Keratinocyte (primary cell): ENCODE measurements at regions not wholly inside any gene's neighbourhood (a gene's known extent, or its start where the extent isn't known, plus 50 kb on each side); places are given as distances from the start of the nearest gene placed in this dataset.

Experiments
- DNase-seq: peaks from one replicate; pipeline ENCODE4 v3.0.0-alpha.2; 2011; ENCODE audit warnings: low read depth, missing footprints, low spot score
- FAIRE-seq: peaks from 2 replicates; lab custom pipeline; 2011; peaks lifted over from hg19 to GRCh38; lab: Jason Lieb, UNC
- H2AFZ ChIP-seq: 2 replicates; pipeline ENCODE4 v1.6.0; 2012; ENCODE audit warnings: low read length, control low read depth, inconsistent platforms; ENCODE audit not compliant: control insufficient read depth
- H3K27ac ChIP-seq: 2 replicates; pipeline ENCODE4 v1.5.1; 2011; ENCODE audit warnings: low read length; ENCODE audit not compliant: control insufficient read depth, insufficient read depth
- H3K27me3 ChIP-seq: 3 replicates; pipeline ENCODE4 v1.6.0; 2011; ENCODE audit warnings: low read length; ENCODE audit not compliant: control insufficient read depth, insufficient read depth; ENCODE audit errors: extremely low read depth
- H3K36me3 ChIP-seq, 2 experiments: 2 replicates in 1 of 2; 3 replicates in 1 of 2; pipeline ENCODE4 v1.5.1; 2011; ENCODE audit warnings: low read length in 2 of 2, mild to moderate bottlenecking in 1 of 2; ENCODE audit not compliant: control insufficient read depth in 2 of 2, insufficient read depth in 2 of 2; ENCODE audit errors: extremely low read depth in 1 of 2
- H3K4me1 ChIP-seq: 3 replicates; pipeline ENCODE4 v1.5.1; 2011; ENCODE audit warnings: low read length; ENCODE audit not compliant: control insufficient read depth, insufficient read depth; ENCODE audit errors: extremely low read depth
- H3K4me2 ChIP-seq: 3 replicates; pipeline ENCODE4 v1.6.0; 2011; ENCODE audit warnings: low read depth, low read length; ENCODE audit not compliant: control insufficient read depth, insufficient read depth; ENCODE audit errors: extremely low read depth
- H3K4me3 ChIP-seq, 3 experiments: fragments of 200-600 bp in 1 of 3; sonication (generic) in 1 of 3; 2 replicates in 2 of 3; 3 replicates in 1 of 3; pipeline ENCODE4 v1.5.1; 2011 to 2016; ENCODE audit warnings: low read length in 3 of 3, mild to moderate bottlenecking in 3 of 3, control low read depth in 2 of 3, inconsistent platforms in 1 of 3, low read depth in 1 of 3, mixed read lengths in 1 of 3, mixed run types in 1 of 3, moderate library complexity in 1 of 3; ENCODE audit not compliant: control insufficient read depth in 2 of 3, insufficient read depth in 2 of 3; ENCODE audit errors: extremely low read depth in 1 of 3
- H3K79me2 ChIP-seq: 2 replicates; pipeline ENCODE4 v1.6.0; 2012; ENCODE audit warnings: low read length; ENCODE audit not compliant: control insufficient read depth, insufficient read depth
- H3K9ac ChIP-seq: 3 replicates; pipeline ENCODE4 v1.6.0; 2011; ENCODE audit warnings: low read length; ENCODE audit not compliant: control insufficient read depth, insufficient read depth; ENCODE audit errors: extremely low read depth
- H3K9me1 ChIP-seq: 3 replicates; pipeline ENCODE4 v1.6.0; 2011; ENCODE audit warnings: low read length; ENCODE audit not compliant: control insufficient read depth, insufficient read depth; ENCODE audit errors: extremely low read depth
- H3K9me3 ChIP-seq: 2 replicates; pipeline ENCODE4 v1.5.1; 2012; ENCODE audit warnings: low read depth, low read length; ENCODE audit not compliant: control insufficient read depth
- H4K20me1 ChIP-seq: 3 replicates; pipeline ENCODE4 v1.6.0; 2011; ENCODE audit warnings: low read length; ENCODE audit not compliant: control insufficient read depth, insufficient read depth; ENCODE audit errors: extremely low read depth
- EZH2 ChIP-seq: IDR thresholded peaks from one replicate; pipeline ENCODE4 v1.6.1; 2012; ENCODE audit warnings: inconsistent platforms, mild to moderate bottlenecking, low read length, moderate library complexity
- dilution Hi-C: fragments of 300-500 bp; cut with MboI; formaldehyde crosslinking; loops from one replicate; pipeline ENCODE4 v1.7.0; 2020; ENCODE audit warnings: low sequenced_read_pairs; ENCODE audit not compliant: extremely low pct_ligation_motif_present
- TF ChIP-seq, protein P1 (sequence below), 3 experiments: IDR thresholded peaks in 1 of 3; conservative IDR thresholded peaks in 1 of 3; optimal IDR thresholded peaks in 1 of 3; 2 replicates in 2 of 3; 3 replicates in 1 of 3; pipeline versions ENCODE3 to v1.5.1; 2011; ENCODE audit warnings: low read length in 3 of 3, mild to moderate bottlenecking in 3 of 3, moderate library complexity in 2 of 3, control low read depth in 1 of 3, inconsistent platforms in 1 of 3; ENCODE audit not compliant: insufficient read depth in 2 of 3; ENCODE audit errors: extremely low read depth in 1 of 3

DNA sequence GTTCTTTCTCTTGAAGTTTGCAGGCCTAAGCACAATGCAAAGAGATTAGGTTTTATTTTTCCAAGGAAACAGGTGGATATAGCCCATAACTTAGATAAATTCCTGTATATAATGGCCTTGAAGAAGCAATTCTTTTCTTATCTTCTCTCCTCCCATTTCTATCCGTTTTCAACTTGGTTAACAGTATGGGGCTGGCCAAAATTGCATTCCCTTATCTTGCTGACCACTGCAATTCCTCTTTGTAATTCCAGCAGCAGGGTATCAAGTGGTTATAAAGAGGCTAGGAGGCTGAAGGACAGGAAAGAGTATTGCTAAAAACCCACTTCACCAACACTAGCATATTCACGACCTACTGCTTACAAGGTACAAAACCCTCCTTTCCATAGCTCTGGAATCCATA, 643.5 kb upstream of the ID4 start:
- H3K9me1 ChIP-seq, result no peaks in the 10 kb centered on the region
- no peaks in the 10 kb centered on the region for H3K36me3 ChIP-seq
- no peak for FAIRE-seq
- no peaks in the 10 kb centered on the region for H3K9me3 ChIP-seq
- no peak overlapping the region for H3K9ac ChIP-seq
- no peaks in the 10 kb centered on the region for H3K79me2 ChIP-seq
- no peaks in the 10 kb centered on the region for H4K20me1 ChIP-seq
- no peak for TF ChIP-seq EZH2
- TF ChIP-seq, protein P1, sequence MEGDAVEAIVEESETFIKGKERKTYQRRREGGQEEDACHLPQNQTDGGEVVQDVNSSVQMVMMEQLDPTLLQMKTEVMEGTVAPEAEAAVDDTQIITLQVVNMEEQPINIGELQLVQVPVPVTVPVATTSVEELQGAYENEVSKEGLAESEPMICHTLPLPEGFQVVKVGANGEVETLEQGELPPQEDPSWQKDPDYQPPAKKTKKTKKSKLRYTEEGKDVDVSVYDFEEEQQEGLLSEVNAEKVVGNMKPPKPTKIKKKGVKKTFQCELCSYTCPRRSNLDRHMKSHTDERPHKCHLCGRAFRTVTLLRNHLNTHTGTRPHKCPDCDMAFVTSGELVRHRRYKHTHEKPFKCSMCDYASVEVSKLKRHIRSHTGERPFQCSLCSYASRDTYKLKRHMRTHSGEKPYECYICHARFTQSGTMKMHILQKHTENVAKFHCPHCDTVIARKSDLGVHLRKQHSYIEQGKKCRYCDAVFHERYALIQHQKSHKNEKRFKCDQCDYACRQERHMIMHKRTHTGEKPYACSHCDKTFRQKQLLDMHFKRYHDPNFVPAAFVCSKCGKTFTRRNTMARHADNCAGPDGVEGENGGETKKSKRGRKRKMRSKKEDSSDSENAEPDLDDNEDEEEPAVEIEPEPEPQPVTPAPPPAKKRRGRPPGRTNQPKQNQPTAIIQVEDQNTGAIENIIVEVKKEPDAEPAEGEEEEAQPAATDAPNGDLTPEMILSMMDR (optimal IDR thresholded peaks at IDR 0.05 in 1 of 3, IDR thresholded peaks at IDR 0.05 in 1 of 3, conservative IDR thresholded peaks at IDR 0.05 in 1 of 3; ENCODE audit: extremely low read depth in 1 of 3, insufficient read depth in 2 of 3, low read length in 3 of 3), result no peak
- H3K27ac ChIP-seq, result no peak overlapping the region
- H3K4me1 ChIP-seq, result no peaks in the 10 kb centered on the region
- no peak overlapping the region for H2AFZ ChIP-seq
- H3K27me3 ChIP-seq, result no peaks in the 10 kb centered on the region
- H3K4me3 ChIP-seq, result no peak overlapping the region
- no peak for DNase-seq
- dilution Hi-C loops, result no loop called here
- H3K4me2 ChIP-seq, result no peak overlapping the region

DNA sequence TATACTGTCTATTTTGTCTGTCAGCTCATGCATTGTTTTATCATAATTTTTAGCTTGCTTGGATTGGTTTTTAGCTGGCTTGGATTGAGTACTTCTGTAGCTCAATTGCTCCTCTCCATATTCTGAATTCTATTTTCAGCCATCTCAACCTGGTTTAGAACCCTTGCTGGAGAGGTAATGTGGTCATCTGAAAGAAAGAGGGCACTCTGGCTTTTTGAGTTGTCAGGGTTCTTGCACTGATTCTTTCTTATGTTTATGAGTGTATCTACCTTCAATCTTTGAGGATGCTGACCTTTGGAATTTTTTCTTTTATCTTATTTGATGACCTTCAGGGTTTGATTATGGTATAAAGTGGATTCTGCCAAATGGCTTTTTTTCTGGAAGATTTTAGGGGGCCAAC, 632.7 kb upstream of the ID4 start:
- DNase-seq (no peak), FAIRE-seq (no peak)
- Histone ChIP-seq H3K27ac (no peak overlapping the region), H3K36me3 (no peaks in the 10 kb centered on the region), H3K4me3 (no peak overlapping the region), H4K20me1 (no peaks in the 10 kb centered on the region), H3K4me2 (no peak overlapping the region), H3K4me1 (no peaks in the 10 kb centered on the region), H3K9ac (no peak overlapping the region), H3K9me1 (no peaks in the 10 kb centered on the region), H2AFZ (no peak overlapping the region), H3K9me3 (no peaks in the 10 kb centered on the region), H3K27me3 (no peaks in the 10 kb centered on the region), H3K79me2 (no peaks in the 10 kb centered on the region)
- no peak for TF ChIP-seq EZH2
- TF ChIP-seq, protein P1 (optimal IDR thresholded peaks at IDR 0.05 in 1 of 3, IDR thresholded peaks at IDR 0.05 in 1 of 3, conservative IDR thresholded peaks at IDR 0.05 in 1 of 3; ENCODE audit: extremely low read depth in 1 of 3, insufficient read depth in 2 of 3, low read length in 3 of 3), result no peak
- dilution Hi-C loops, result no loop called here
